ENCODE measurements at regions not wholly inside any gene's neighbourhood (a gene's known extent, or its start where the extent isn't known, plus 50 kb on each side); places are given as distances from the start of the nearest gene placed in this dataset.

DNA sequence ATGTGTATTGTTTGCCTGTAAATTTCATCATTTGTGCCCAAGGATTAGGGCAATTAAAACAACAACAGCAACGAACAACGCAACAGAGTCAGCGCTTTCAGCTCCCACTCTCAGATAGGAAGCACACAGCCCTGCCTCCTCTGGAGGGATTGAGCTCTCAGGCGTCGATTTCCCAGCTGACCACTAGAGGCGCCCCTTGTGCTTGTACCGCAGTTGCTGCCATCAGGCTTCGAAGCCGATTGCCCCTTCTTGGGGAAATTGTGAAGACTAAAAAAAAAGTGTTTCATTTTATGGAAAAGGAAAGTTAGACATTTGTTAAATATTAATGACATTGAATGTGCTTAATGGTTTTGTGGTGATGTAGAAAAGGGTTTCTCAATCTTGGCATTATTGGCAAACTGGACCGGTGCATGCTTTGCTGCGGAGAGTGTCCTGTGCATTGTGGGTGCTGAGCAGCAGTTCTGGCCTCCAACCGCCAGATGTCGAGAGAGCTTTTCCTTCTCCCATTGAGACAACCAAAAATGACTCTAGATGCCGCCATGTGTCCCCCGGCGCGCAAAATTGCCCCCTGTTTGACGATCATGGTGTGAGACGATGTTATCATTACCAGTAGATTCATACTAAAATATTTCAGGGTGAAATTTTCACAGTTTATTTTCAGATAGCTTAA, 650.4 kb upstream of the RBFOX1 start:
- peak in 7 of 11 experiments; percentile 12 to 57 (median 42) for TF ChIP-seq CTCF (IDR thresholded peaks at IDR 0.05 in 8 of 11, conservative IDR thresholded peaks at IDR 0.05 in 3 of 11)
- TF ChIP-seq POLR2A (IDR thresholded peaks at IDR 0.05), result no peak
- no peak for TF ChIP-seq POLR2AphosphoS5 (IDR thresholded peaks at IDR 0.05)
